ENCODE measurements at regions not wholly inside any gene's neighbourhood (a gene's known extent, or its start where the extent isn't known, plus 50 kb on each side); places are given as distances from the start of the nearest gene placed in this dataset.

GRCh38 chr9:561427-561826 lies 280.1 kb upstream of the DMRT1 start:
- no peak for FAIRE-seq
- 0% methylated on average over 1 of the region's 1 CpG for WGBS (ENCODE audit: insufficient coverage, insufficient replicate concordance, low lambda C conversion rate, missing lambda C conversion rate)
- Histone ChIP-seq H3K27me3 (replicated peaks in 1 of 2; ENCODE audit: control insufficient read depth in 2 of 2, insufficient read depth in 2 of 2, low read length in 1 of 2) (peaks cover 0 to 3% of the 10 kb centered on the region in 2 experiments; a peak in 1 of 4 replicates), H3K4me1 (ENCODE audit: control insufficient read depth, insufficient read depth, low read length) (no peaks in the 10 kb centered on the region), H3K27ac (ENCODE audit: control insufficient read depth, insufficient read depth) (no peak overlapping the region), H3K4me3 (no peak overlapping the region), H3K4me2 (ENCODE audit: control insufficient read depth, insufficient read depth) (no peak overlapping the region), H3K9me3 (replicated peaks; ENCODE audit: control insufficient read depth, insufficient read depth, low read length) (no peaks in the 10 kb centered on the region; the same call in 2 of the 3 replicates), H4K20me1 (ENCODE audit: control insufficient read depth, insufficient read depth) (no peaks in the 10 kb centered on the region), H3K9ac (ENCODE audit: control insufficient read depth, insufficient read depth, low read length) (no peak overlapping the region), H3K79me2 (ENCODE audit: control insufficient read depth, insufficient read depth, low read length) (no peaks in the 10 kb centered on the region), H3K36me3 (ENCODE audit: control insufficient read depth in 2 of 2, insufficient read depth in 2 of 2, low read length in 1 of 2) (no peaks in the 10 kb centered on the region), H2AFZ (ENCODE audit: control insufficient read depth, low read depth, low read length) (no peak overlapping the region)
- no TSS peak for BruUV-seq (replicated peaks)
- no peak for ATAC-seq
- DNase-seq (ENCODE audit: low read depth, low spot score) = no peak
- POLR2A ChIA-PET = no interaction called here
- in situ Hi-C loops (cut with MboI) = loop anchor here (10.0 kb wide), 1 partner anchor 57 kb away; the partner anchor contains the start of gene KANK1
- RAD21 ChIA-PET (ENCODE audit: unreplicated experiment) = no interaction called here
- intact Hi-C loops (cut with micrococcal nuclease; ENCODE audit: unreplicated experiment) = no loop called here
- no peak for TF ChIP-seq FOXM1 (IDR thresholded peaks at IDR 0.05; ENCODE audit: low read depth, low read length)
- TF ChIP-seq IKZF2 (IDR thresholded peaks at IDR 0.05) = no peak
- TF ChIP-seq KAT2A (conservative IDR thresholded peaks at IDR 0.05; ENCODE audit: control insufficient read depth, low read depth, low read length) = no peak
- no peak for TF ChIP-seq BRCA1 (IDR thresholded peaks at IDR 0.05; ENCODE audit: low read depth, low read length)
- TF ChIP-seq, protein P1, sequence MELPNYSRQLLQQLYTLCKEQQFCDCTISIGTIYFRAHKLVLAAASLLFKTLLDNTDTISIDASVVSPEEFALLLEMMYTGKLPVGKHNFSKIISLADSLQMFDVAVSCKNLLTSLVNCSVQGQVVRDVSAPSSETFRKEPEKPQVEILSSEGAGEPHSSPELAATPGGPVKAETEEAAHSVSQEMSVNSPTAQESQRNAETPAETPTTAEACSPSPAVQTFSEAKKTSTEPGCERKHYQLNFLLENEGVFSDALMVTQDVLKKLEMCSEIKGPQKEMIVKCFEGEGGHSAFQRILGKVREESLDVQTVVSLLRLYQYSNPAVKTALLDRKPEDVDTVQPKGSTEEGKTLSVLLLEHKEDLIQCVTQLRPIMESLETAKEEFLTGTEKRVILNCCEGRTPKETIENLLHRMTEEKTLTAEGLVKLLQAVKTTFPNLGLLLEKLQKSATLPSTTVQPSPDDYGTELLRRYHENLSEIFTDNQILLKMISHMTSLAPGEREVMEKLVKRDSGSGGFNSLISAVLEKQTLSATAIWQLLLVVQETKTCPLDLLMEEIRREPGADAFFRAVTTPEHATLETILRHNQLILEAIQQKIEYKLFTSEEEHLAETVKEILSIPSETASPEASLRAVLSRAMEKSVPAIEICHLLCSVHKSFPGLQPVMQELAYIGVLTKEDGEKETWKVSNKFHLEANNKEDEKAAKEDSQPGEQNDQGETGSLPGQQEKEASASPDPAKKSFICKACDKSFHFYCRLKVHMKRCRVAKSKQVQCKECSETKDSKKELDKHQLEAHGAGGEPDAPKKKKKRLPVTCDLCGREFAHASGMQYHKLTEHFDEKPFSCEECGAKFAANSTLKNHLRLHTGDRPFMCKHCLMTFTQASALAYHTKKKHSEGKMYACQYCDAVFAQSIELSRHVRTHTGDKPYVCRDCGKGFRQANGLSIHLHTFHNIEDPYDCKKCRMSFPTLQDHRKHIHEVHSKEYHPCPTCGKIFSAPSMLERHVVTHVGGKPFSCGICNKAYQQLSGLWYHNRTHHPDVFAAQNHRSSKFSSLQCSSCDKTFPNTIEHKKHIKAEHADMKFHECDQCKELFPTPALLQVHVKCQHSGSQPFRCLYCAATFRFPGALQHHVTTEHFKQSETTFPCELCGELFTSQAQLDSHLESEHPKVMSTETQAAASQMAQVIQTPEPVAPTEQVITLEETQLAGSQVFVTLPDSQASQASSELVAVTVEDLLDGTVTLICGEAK (IDR thresholded peaks at IDR 0.05; ENCODE audit: borderline replicate concordance) = no peak
- no peak for TF ChIP-seq POLR2AphosphoS2 (IDR thresholded peaks at IDR 0.05; ENCODE audit: low read depth, low read length)
- TF ChIP-seq POU2F2 (IDR thresholded peaks at IDR 0.05; ENCODE audit: borderline replicate concordance, low read depth, low read length) = no peak
- TF ChIP-seq SREBF1 (IDR thresholded peaks at IDR 0.05; ENCODE audit: low read length) = no peak
- SMC1A ChIA-PET (ENCODE audit: uncharacterized antibody, unreplicated experiment) = no interaction called here
- CTCF ChIA-PET = no interaction called here

All from GM12878 (cell line).